PC-9 (cell line): ENCODE measurements at regions not wholly inside any gene's neighbourhood (a gene's known extent, or its start where the extent isn't known, plus 50 kb on each side); places are given as distances from the start of the nearest gene placed in this dataset.

Experiments
- EZH2 ChIP-seq: fragments of 200-600 bp; sonication (generic); IDR thresholded peaks from 2 replicates; pipeline ENCODE4 v1.8.0; 2017; ENCODE audit warnings: antibody characterized with exemption, low read depth
- TF ChIP-seq, protein P1 (sequence below): fragments of 200-600 bp; sonication (generic); conservative IDR thresholded peaks from 2 replicates; pipeline ENCODE4 v1.6.1; 2017; ENCODE audit warnings: mixed run types, antibody characterized with exemption, mild to moderate bottlenecking, moderate library complexity

- TF ChIP-seq, protein P1, sequence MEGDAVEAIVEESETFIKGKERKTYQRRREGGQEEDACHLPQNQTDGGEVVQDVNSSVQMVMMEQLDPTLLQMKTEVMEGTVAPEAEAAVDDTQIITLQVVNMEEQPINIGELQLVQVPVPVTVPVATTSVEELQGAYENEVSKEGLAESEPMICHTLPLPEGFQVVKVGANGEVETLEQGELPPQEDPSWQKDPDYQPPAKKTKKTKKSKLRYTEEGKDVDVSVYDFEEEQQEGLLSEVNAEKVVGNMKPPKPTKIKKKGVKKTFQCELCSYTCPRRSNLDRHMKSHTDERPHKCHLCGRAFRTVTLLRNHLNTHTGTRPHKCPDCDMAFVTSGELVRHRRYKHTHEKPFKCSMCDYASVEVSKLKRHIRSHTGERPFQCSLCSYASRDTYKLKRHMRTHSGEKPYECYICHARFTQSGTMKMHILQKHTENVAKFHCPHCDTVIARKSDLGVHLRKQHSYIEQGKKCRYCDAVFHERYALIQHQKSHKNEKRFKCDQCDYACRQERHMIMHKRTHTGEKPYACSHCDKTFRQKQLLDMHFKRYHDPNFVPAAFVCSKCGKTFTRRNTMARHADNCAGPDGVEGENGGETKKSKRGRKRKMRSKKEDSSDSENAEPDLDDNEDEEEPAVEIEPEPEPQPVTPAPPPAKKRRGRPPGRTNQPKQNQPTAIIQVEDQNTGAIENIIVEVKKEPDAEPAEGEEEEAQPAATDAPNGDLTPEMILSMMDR: no peak
- no peak for TF ChIP-seq EZH2
Measured at GRCh38 chr3:83226751-83227150, 1465.3 kb upstream of the GBE1 start.
